Suppressor macrophage (primary cell): ENCODE measurements at regions not wholly inside any gene's neighbourhood (a gene's known extent, or its start where the extent isn't known, plus 50 kb on each side); places are given as distances from the start of the nearest gene placed in this dataset.

Source experiments
- DNase-seq, 4 experiments: peaks; one replicate each; pipeline ENCODE4 v3.0.0-alpha.2; 2020 to 2022

DNA sequence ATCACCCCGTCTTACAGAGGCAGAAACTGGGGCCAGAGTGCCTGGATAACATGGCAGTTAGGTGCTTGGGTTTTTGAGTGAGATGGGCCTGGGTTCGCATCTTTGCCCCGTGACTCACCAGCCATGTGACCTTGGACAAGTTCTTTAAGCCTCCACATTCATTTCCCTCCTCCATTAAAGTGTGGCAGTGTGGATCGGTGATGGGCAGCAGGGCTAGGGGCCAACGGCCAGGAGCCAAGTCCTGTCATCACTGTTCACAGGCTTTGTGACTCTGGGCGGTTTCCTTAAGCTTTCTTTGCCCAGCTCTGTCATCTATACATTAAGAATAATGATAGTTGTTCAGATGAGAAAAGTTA lies 85.5 kb upstream of the PMEPA1 start:
- DNase-seq = no peak

GRCh38 chr20:57794600-57795341 lies 85.0 kb upstream of the PMEPA1 start:
- no peak for DNase-seq

DNA sequence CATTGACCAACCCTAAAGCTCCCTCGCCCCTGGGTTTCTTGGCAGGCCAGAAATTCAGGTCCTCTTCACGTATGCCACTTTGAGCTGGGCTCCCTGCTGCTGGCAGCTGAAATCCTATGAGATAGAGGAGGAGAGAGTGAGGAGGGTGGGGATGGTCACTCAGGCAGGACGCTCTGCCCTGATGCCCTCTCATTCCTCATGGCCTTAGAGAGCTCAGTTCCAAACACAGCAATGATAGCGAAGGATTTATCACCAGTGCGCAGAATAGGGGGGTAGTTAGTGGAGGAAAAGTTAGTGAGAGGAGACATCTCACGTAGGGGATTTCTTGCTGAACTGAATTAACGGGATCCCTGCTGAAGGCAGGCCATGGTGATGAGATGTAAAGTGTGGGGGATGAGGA lies 84.2 kb upstream of the PMEPA1 start:
- no peak for DNase-seq

GRCh38 chr20:57793421-57793820 lies 83.6 kb upstream of the PMEPA1 start:
- DNase-seq = no peak

DNA sequence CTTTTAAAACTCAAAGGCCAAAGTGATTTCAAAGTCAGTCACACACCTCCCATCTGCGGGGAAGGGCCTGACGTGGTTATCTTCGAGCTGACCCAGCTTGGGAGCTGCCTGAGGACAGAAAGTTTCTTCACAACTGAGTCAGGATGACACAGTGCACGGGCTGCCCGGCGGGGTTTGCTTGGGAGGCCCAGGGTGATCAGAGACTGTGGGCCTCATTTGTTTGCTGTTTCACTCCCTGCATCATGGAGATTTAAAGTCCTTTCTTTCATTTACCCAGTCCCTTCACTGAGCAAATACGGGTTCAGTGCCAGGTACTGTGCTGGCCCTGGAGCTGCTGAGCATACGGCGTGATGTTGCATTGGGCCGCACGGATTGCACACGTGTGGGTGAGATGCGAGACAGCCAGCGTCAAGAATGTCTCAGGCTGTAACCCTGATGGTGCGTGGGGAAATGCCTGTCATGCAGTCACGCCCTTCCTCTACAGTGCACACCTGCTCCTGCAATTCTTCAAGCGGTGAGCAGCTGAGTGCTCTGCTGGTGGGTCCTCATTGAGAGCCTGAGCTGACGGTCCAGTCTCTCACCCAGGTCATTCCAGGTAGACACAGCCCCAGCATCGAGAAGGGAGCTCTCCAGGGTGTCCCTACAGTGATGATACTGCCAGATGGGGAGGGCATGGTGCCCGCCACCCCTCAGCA lies 82.7 kb upstream of the PMEPA1 start:
- peak in 2 of 4 experiments; percentile 11 to 14 for DNase-seq

DNA sequence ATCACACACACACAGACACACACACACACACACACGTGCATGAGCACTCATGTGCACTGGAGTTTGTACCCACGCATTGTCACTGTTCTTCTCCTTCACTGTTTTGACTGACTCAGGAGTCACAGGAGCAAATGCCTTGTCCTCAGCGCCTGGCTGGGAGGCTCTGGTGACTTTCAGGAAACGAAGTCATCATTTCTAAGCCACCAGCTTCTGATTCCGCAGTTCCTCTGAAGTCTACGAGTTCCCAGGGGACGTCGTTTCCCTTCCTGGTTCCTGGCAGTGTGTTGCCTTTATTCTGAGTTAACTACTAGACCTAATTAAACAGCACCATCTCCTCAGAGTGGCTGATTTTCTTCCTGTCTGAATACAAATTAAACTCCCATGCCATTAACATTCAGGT lies 82.2 kb upstream of the PMEPA1 start:
- DNase-seq = peak; percentile 64 to 81 (median 77)

DNA sequence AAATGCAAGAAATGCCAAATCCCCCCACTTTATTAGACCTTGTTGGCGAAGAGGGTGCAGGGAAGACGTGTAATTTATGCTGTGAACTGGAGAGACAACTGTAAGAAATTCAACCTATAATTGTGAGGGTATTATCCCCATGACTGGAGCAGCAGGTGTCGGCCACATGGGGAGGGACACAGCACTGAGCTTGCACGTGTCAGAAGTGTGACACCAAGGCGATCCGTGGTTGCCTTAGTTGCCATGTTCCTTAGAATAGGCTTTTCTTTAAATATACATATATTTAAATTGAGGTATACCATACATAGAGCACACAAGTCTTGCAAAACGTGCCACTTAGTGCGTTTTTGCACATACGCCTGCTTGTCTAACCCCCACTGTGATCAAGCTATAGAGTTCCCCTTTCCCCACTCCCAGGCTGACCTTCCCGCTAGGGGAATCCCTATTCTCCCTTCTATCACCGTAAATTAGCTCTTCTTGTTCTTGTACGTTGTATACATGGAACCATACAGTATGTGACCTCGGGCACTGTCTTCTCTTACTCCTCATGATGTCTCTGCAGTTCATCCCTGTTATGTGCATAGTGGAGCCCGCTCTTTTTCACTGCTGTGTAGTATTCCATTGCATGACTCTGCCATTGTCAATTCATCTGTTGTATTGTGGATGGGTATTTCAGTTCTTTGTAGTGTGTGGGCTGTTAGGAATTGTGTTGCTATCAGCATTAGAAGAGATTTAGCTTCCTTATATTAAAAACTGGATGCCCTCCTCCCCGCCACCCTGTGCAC lies 81.6 kb upstream of the PMEPA1 start:
- no peak for DNase-seq

GRCh38 chr20:57790176-57790575 lies 80.4 kb upstream of the PMEPA1 start:
- DNase-seq = no peak

DNA sequence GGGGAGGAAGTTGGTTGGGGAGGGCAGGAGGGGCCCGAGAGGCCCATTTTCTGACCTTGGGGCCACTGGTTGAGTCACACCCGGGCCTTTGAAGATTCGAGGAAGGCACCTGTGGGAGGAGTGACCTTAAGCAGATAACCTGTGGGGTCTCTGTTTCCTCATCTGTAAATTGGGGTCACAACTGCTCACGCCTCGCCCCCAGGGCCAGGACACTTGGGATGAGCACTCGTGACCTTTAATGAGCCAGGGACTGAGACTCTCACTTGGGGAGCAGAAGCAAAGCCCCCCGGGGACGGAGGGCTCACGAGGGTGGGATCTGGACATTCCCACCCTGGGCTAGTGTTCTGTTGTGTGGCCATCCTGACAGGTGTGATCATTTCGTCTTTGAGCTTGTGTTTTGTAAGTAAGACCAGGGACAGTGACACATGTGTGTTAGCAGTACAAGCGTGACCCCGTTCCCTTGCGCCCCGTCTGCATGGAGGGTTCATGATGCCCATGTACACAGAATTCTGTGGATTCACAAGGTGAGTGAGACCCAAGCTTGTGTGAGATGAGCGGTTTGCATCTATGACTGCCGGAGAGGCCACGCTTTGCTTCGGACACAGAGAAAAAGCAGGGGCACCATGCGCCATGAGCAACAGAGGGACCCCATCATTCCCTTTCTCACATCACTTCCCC lies 79.3 kb upstream of the PMEPA1 start:
- no peak for DNase-seq

GRCh38 chr20:57787990-57788781 lies 78.4 kb upstream of the PMEPA1 start:
- no peak for DNase-seq

- DNase-seq = no peak
Measured at GRCh38 chr20:57787151-57787989, 77.6 kb upstream of the PMEPA1 start.

- DNase-seq = no peak
Measured at GRCh38 chr20:57786304-57786932, 76.6 kb upstream of the PMEPA1 start.

- DNase-seq = no peak
Measured at GRCh38 chr20:57785720-57786119, 75.9 kb upstream of the PMEPA1 start.

DNA sequence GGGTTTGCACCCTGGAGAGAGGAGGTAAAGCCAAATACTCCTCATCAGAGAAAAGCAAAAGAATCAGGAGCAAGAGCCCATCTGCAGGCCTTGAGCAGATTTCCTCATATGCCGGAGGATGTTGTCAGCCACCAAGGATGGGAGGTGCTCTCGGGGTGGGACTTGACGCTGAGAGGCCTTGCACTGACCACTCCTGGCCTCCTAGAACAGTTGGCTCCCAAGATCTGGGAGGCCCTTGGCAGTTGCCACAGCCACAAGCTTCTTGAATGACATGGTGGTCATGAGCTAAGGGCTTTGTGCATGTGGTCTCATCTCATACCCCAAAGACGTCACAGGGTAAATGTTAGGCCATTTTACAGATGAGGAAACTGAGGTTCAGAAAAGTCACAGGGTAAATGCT lies 75.2 kb upstream of the PMEPA1 start:
- no peak for DNase-seq

- no peak for DNase-seq
Measured at GRCh38 chr20:57783956-57784837, 74.4 kb upstream of the PMEPA1 start.

- DNase-seq = no peak
Measured at GRCh38 chr20:57783196-57783595, 73.4 kb upstream of the PMEPA1 start.

DNA sequence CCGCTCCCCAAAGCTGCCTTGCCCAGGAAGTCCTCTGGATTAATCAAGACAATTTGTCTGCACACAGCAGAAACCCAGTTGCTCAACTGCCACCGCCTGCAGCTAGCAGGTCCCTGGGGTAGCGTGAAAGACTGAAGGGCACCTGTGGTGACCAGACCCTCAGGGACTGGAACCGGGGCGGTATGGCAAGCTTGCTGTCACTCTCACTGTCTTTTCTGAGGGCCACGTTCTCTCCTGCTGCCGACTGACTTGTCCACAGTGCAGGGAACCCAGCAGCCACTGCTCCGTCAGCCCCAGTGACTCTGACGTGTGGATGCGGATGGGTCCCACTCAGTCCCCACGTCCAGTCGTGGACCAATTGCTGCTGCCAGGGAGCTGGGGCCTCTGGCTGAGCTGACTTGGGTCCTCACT lies 72.8 kb upstream of the PMEPA1 start:
- no peak for DNase-seq

DNA sequence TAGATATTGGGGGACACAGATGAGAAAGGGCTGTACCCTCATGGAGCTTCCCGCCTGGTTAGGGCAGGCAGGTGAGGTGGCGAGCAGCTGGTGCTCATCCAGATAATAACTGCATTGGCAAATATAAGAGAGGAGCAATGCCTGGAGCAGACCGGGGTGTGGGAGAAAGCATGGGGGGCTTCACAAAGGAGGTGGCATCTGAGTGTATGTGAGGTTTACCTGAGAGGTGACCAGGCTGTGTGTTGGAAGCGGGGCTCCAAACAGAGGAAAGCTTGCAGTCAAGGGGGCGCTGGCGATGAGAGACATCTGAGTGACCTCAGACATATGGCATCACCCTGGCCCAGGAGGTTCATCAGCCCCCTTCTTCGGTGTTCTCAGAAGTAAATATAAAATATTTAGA lies 72.1 kb upstream of the PMEPA1 start:
- DNase-seq = no peak

- no peak for DNase-seq
Measured at GRCh38 chr20:57780906-57781305, 71.1 kb upstream of the PMEPA1 start.

DNA sequence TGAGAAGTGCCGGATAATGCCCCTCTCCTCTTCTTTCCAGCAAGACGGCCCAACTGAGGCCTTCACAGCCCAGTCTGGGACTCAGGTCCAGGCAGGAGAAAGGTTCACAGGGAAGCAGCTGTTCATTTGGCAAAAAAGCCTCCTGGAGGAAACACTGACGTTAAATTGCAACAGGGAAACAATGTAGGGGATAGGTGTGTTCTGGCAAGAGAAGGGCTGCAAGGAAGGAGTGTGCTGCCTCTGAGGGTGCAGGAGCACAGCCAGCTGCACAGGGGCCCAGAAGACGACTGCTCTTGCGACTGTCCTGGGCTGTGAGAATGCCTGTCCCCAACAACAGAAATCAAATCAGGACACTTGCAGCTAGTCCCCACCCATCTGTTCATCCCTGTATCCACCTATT lies 70.6 kb upstream of the PMEPA1 start:
- DNase-seq = no peak
